Motor neuron (in vitro differentiated cells): ENCODE measurements at regions not wholly inside any gene's neighbourhood (a gene's known extent, or its start where the extent isn't known, plus 50 kb on each side); places are given as distances from the start of the nearest gene placed in this dataset.
"Not testable (repeated sequence)": the region's sequence is repeated elsewhere in the genome, so short reads cannot be mapped to it uniquely, and the experiment has no call there.

Experiments used
- ATAC-seq, 8 experiments: fragments of 200-7000 bp; cut with Tn5 transposase; replicated peaks in 6 of 8; 2 replicates each; pipeline ENCODE4 v1.8.0; 2021; ENCODE audit warnings: mild to moderate bottlenecking in 8 of 8, moderate library complexity in 8 of 8
- H3K27ac ChIP-seq, 2 donors: fragments of 250-450 bp; sonication (Bioruptor Pico); 2 replicates each; pipeline ENCODE4 v1.9.0; 2021; ENCODE audit warnings: antibody characterized with exemption in 2 of 2, mild to moderate bottlenecking in 2 of 2, moderate library complexity in 1 of 2
- H3K4me1 ChIP-seq, 2 donors: fragments of 250-450 bp; sonication (Bioruptor Pico); replicated peaks in 1 of 2; 2 replicates each; pipeline ENCODE4 v1.6.1; 2021; ENCODE audit warnings: antibody characterized with exemption in 2 of 2, mild to moderate bottlenecking in 2 of 2, moderate library complexity in 1 of 2
- H3K4me3 ChIP-seq, 5 donors: fragments of 250-450 bp; sonication (Bioruptor Pico); 2 replicates each; pipeline ENCODE4 v1.9.0; 2021; ENCODE audit warnings: antibody characterized with exemption in 5 of 5, mild to moderate bottlenecking in 5 of 5, moderate library complexity in 4 of 5
- WGBS, 10 experiments: fragments of 450-650 bp; shearing (Covaris generic); methylation state at CpG; one replicate each; pipeline ENCODE4 v1.0.0; 2022; 5-methylcytosine and 5-hydroxymethylcytosine counted together
- in situ Hi-C, 9 experiments: fragments of 400-800 bp; cut with MboI; loops; one replicate each; pipeline ENCODE4 v1.15.0; 2021; ENCODE audit warnings: low sequenced_read_pairs in 9 of 9, low pct_unique_long_range_greater_than_20kb in 2 of 9; ENCODE audit not compliant: unreplicated experiment in 9 of 9

- no CpG with 5 or more reads among the region's 43 CpGs for WGBS, 10 experiments
- H3K4me3 ChIP-seq, H3K4me1 ChIP-seq, H3K27ac ChIP-seq, ATAC-seq, in situ Hi-C loops: not testable (repeated sequence)
Measured at GRCh38 chr12:10453-10852, 56.1 kb upstream of the IQSEC3 start.

GRCh38 chr12:10879-11812, 55.4 kb upstream of the IQSEC3 start:
- peak in 3 of 8 experiments; percentile 54 to 71 (median 64) for ATAC-seq
- H3K4me3 ChIP-seq, H3K27ac ChIP-seq, H3K4me1 ChIP-seq, in situ Hi-C loops: not testable (repeated sequence)
- no CpG with 5 or more reads among the region's 81 CpGs for WGBS, 10 experiments

GRCh38 chr12:12306-12705, 54.3 kb upstream of the IQSEC3 start:
- 75 to 100% (median 94%) methylated on average over 2 to 5 of the region's 11 CpGs; no CpG with 5 or more reads in 4 of the 10 experiments for WGBS, 10 experiments
- ATAC-seq, H3K4me1 ChIP-seq, H3K27ac ChIP-seq, in situ Hi-C loops, H3K4me3 ChIP-seq: not testable (repeated sequence)

GRCh38 chr12:12725-13640, 53.6 kb upstream of the IQSEC3 start:
- 40 to 80% (median 60%) methylated on average over 1 of the region's 16 CpGs; no CpG with 5 or more reads in 7 of the 10 experiments for WGBS, 10 experiments
- H3K4me1 ChIP-seq, ATAC-seq, H3K4me3 ChIP-seq, H3K27ac ChIP-seq, in situ Hi-C loops: not testable (repeated sequence)

DNA sequence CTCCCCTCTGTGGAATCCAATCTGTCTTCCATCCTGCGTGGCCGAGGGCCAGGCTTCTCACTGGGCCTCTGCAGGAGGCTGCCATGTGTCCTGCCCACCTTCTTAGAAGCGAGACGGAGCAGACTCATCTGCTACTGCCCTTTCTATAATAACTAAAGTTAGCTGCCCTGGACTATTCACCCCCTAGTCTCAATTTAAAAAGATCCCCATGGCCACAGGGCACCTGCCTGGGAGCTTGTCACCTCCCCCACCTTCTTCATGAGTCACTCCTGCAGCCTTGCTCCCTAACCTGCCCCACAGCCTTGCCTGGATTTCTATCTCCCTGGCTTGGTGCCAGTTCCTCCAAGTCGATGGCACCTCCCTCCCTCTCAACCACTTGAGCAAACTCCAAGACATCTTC, 52.7 kb upstream of the IQSEC3 start:
- in situ Hi-C loops, H3K27ac ChIP-seq, ATAC-seq, H3K4me1 ChIP-seq, H3K4me3 ChIP-seq: not testable (repeated sequence)
- WGBS, 10 experiments, result no CpG with 5 or more reads among the region's 5 CpGs

- H3K4me1 ChIP-seq, in situ Hi-C loops, H3K27ac ChIP-seq, ATAC-seq, H3K4me3 ChIP-seq: not testable (repeated sequence)
- no CpG with 5 or more reads among the region's 12 CpGs for WGBS, 10 experiments
Measured at GRCh38 chr12:14696-15095, 51.9 kb upstream of the IQSEC3 start.

DNA sequence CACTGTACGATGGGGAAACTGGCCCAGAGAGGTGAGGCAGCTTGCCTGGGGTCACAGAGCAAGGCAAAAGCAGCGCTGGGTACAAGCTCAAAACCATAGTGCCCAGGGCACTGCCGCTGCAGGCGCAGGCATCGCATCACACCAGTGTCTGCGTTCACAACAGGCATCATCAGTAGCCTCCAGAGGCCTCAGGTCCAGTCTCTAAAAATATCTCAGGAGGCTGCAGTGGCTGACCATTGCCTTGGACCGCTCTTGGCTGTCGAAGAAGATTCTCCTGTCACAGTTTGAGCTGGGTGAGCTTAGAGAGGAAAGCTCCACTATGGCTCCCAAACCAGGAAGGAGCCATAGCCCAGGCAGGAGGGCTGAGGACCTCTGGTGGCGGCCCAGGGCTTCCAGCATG, 51.2 kb upstream of the IQSEC3 start:
- H3K4me3 ChIP-seq, H3K4me1 ChIP-seq, in situ Hi-C loops, H3K27ac ChIP-seq, ATAC-seq: not testable (repeated sequence)
- no CpG with 5 or more reads among the region's 9 CpGs for WGBS, 10 experiments

DNA sequence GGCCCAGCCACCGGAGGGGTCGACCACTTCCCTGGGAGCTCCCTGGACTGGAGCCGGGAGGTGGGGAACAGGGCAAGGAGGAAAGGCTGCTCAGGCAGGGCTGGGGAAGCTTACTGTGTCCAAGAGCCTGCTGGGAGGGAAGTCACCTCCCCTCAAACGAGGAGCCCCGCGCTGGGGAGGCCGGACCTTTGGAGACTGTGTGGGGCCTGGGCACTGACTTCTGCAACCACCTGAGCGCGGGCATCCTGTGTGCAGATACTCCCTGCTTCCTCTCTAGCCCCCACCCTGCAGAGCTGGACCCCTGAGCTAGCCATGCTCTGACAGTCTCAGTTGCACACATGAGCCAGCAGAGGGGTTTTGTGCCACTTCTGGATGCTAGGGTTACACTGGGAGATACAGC, 50.5 kb upstream of the IQSEC3 start:
- in situ Hi-C loops, ATAC-seq, H3K27ac ChIP-seq, H3K4me3 ChIP-seq, H3K4me1 ChIP-seq: not testable (repeated sequence)
- no CpG with 5 or more reads among the region's 9 CpGs for WGBS, 10 experiments

DNA sequence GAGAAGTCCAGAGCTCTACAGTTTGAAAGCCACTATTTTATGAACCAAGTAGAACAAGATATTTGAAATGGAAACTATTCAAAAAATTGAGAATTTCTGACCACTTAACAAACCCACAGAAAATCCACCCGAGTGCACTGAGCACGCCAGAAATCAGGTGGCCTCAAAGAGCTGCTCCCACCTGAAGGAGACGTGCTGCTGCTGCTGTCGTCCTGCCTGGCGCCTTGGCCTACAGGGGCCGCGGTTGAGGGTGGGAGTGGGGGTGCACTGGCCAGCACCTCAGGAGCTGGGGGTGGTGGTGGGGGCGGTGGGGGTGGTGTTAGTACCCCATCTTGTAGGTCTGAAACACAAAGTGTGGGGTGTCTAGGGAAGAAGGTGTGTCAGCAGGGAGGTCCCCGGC, 50.0 kb upstream of the IQSEC3 start:
- H3K27ac ChIP-seq, in situ Hi-C loops, ATAC-seq, H3K4me1 ChIP-seq, H3K4me3 ChIP-seq: not testable (repeated sequence)
- no CpG with 5 or more reads among the region's 9 CpGs for WGBS, 10 experiments
